Neural cell (in vitro differentiated cells): ENCODE measurements at regions not wholly inside any gene's neighbourhood (a gene's known extent, or its start where the extent isn't known, plus 50 kb on each side); places are given as distances from the start of the nearest gene placed in this dataset.

Source experiments
- H2AFZ ChIP-seq: fragments of 200-600, 300-800 bp; sonication (generic), shearing (Covaris generic); 2 replicates; pipeline ENCODE4 v1.6.0; 2014; ENCODE audit warnings: low read depth, mild to moderate bottlenecking, antibody characterized with exemption, low read length, moderate library complexity
- H3F3A ChIP-seq: fragments of 200-600 bp; shearing (Covaris generic); 2 replicates; pipeline ENCODE4 v1.6.1; 2016; ENCODE audit warnings: mild to moderate bottlenecking, moderate library complexity, mixed read lengths, antibody characterized with exemption, low read length; ENCODE audit not compliant: insufficient read depth, poor library complexity, severe bottlenecking
- H3K27ac ChIP-seq: fragments of 200-600, 300-800 bp; sonication (generic), shearing (Covaris generic); 2 replicates; pipeline ENCODE4 v1.5.1; 2014; ENCODE audit warnings: mild to moderate bottlenecking, low read length, moderate library complexity
- H3K27me3 ChIP-seq: fragments of 300-800, 200-600 bp; sonication (generic), shearing (Covaris generic); 2 replicates; pipeline ENCODE4 v1.6.0; 2014; ENCODE audit warnings: mild to moderate bottlenecking, low read depth, low read length, moderate library complexity; ENCODE audit not compliant: insufficient read depth
- H3K36me3 ChIP-seq: fragments of 300-800, 200-600 bp; sonication (generic), shearing (Covaris generic); 2 replicates; pipeline ENCODE4 v1.5.1; 2014; ENCODE audit warnings: mild to moderate bottlenecking, antibody characterized with exemption, low read length, moderate library complexity; ENCODE audit not compliant: insufficient read depth
- H3K4me2 ChIP-seq: fragments of 300-800, 200-600 bp; sonication (generic), shearing (Covaris generic); 2 replicates; pipeline ENCODE4 v1.6.0; 2014; ENCODE audit warnings: mild to moderate bottlenecking, low read length
- H3K4me3 ChIP-seq: fragments of 300-800, 200-600 bp; sonication (generic), shearing (Covaris generic); 2 replicates; pipeline ENCODE4 v1.5.1; 2014; ENCODE audit warnings: mild to moderate bottlenecking, low read length, moderate library complexity
- H3K79me2 ChIP-seq: fragments of 200-600 bp; shearing (Covaris generic); replicated peaks from 2 replicates; pipeline ENCODE4 v1.6.0; 2014; ENCODE audit warnings: mild to moderate bottlenecking, low read length, moderate library complexity; ENCODE audit not compliant: insufficient read depth
- H3K9ac ChIP-seq: fragments of 300-800, 200-600 bp; sonication (generic), shearing (Covaris generic); 2 replicates; pipeline ENCODE4 v1.6.1; 2016; ENCODE audit warnings: mild to moderate bottlenecking, low read length, mixed read lengths
- H3K9me2 ChIP-seq: fragments of 200-600 bp; shearing (Covaris generic); 2 replicates; pipeline ENCODE4 v1.6.1; 2016; ENCODE audit warnings: mild to moderate bottlenecking, low read length, mixed read lengths; ENCODE audit not compliant: insufficient read depth
- H3K9me3 ChIP-seq: fragments of 200-600, 300-800 bp; sonication (generic), shearing (Covaris generic); 2 replicates; pipeline ENCODE4 v1.6.1; 2016; ENCODE audit warnings: mild to moderate bottlenecking, mixed run types, low read length, moderate library complexity, mixed read lengths
- H4K20me1 ChIP-seq: fragments of 200-600 bp; shearing (Covaris generic); 2 replicates; pipeline ENCODE4 v1.6.1; 2016; ENCODE audit warnings: mild to moderate bottlenecking, mixed run types; ENCODE audit not compliant: insufficient read depth
- CTCF ChIP-seq: fragments of 450-650 bp; IDR thresholded peaks from 2 replicates; pipeline ENCODE4 v1.5.1; 2014; ENCODE audit warnings: antibody characterized with exemption, mild to moderate bottlenecking, moderate library complexity; ENCODE audit not compliant: poor library complexity, severe bottlenecking
- EP300 ChIP-seq: fragments of 450-650 bp; conservative IDR thresholded peaks from 2 replicates; pipeline ENCODE4 v1.6.1; 2014; ENCODE audit warnings: antibody characterized with exemption, mild to moderate bottlenecking, moderate library complexity; ENCODE audit not compliant: poor library complexity, severe bottlenecking
- EZH2 ChIP-seq: fragments of 200-600, 300-800 bp; shearing (Covaris generic), sonication (generic); IDR thresholded peaks from 2 replicates; pipeline ENCODE4 v1.6.1; 2014; ENCODE audit warnings: antibody characterized with exemption, low read length, borderline replicate concordance, mild to moderate bottlenecking; ENCODE audit not compliant: insufficient read depth, poor library complexity, severe bottlenecking
- MXI1 ChIP-seq: fragments of 450-650 bp; conservative IDR thresholded peaks from 2 replicates; pipeline ENCODE4 v1.6.1; 2014; ENCODE audit warnings: antibody characterized with exemption, mild to moderate bottlenecking; ENCODE audit not compliant: poor library complexity, severe bottlenecking
- POLR2AphosphoS5 ChIP-seq: IDR thresholded peaks from 2 replicates; pipeline ENCODE4 v1.6.1; 2012
- RAD21 ChIP-seq: fragments of 450-650 bp; conservative IDR thresholded peaks from 2 replicates; pipeline ENCODE4 v1.6.1; 2014; ENCODE audit warnings: antibody characterized with exemption, mild to moderate bottlenecking, moderate library complexity
- REST ChIP-seq: IDR thresholded peaks from 2 replicates; pipeline ENCODE4 v1.6.1; 2012; ENCODE audit warnings: borderline replicate concordance
- SMC3 ChIP-seq: fragments of 450-650 bp; conservative IDR thresholded peaks from 2 replicates; pipeline ENCODE4 v1.6.1; 2014; ENCODE audit warnings: antibody characterized with exemption, mild to moderate bottlenecking, moderate library complexity; ENCODE audit not compliant: poor library complexity
- TAF1 ChIP-seq: IDR thresholded peaks from 2 replicates; pipeline ENCODE4 v1.6.1; 2012; ENCODE audit warnings: low read depth

GRCh38 chr2:176677746-176678265 is 408.6 kb downstream of the MTX2 start:
- TF ChIP-seq POLR2AphosphoS5 (no peak), MXI1 (no peak), SMC3 (no peak), TAF1 (no peak), CTCF (no peak), REST (no peak), RAD21 (no peak), EP300 (no peak), EZH2 (no peak)
- Histone ChIP-seq H3K27ac (no peak overlapping the region), H3K4me3 (no peak overlapping the region), H3K9ac (no peak overlapping the region), H3K27me3 (no peaks in the 10 kb centered on the region), H3K4me2 (no peak overlapping the region), H3K9me3 (no peaks in the 10 kb centered on the region), H2AFZ (no peak overlapping the region), H3K79me2 (no peaks in the 10 kb centered on the region), H4K20me1 (no peaks in the 10 kb centered on the region), H3K36me3 (no peaks in the 10 kb centered on the region), H3K9me2 (no peaks in the 10 kb centered on the region), H3F3A (no peaks in the 10 kb centered on the region)

- H3K9ac ChIP-seq = no peak overlapping the region
- H3F3A ChIP-seq = no peaks in the 10 kb centered on the region
- H3K79me2 ChIP-seq = no peaks in the 10 kb centered on the region
- H3K36me3 ChIP-seq = no peaks in the 10 kb centered on the region
- no peak overlapping the region for H3K4me2 ChIP-seq
- H2AFZ ChIP-seq = no peak overlapping the region
- TF ChIP-seq POLR2AphosphoS5 (no peak), CTCF (no peak), EZH2 (no peak)
- H3K27me3 ChIP-seq = no peaks in the 10 kb centered on the region
- H3K27ac ChIP-seq = no peak overlapping the region
- H3K9me3 ChIP-seq = no peaks in the 10 kb centered on the region
- H3K4me3 ChIP-seq = no peak overlapping the region
- no peaks in the 10 kb centered on the region for H4K20me1 ChIP-seq
- H3K9me2 ChIP-seq = no peaks in the 10 kb centered on the region
These were observed 409.3 kb downstream of the MTX2 start for GRCh38 chr2:176678571-176678970.
